Heart left ventricle (tissue), 16 donors: ENCODE measurements at regions not wholly inside any gene's neighbourhood (a gene's known extent, or its start where the extent isn't known, plus 50 kb on each side); places are given as distances from the start of the nearest gene placed in this dataset.

Experiments
- ATAC-seq, 4 donors: fragments of 200-7000 bp; cut with Tn5 transposase; one replicate each; pipeline ENCODE4 v1.9.1; 2020 to 2022; ENCODE audit warnings: moderate library complexity in 4 of 4, mild to moderate bottlenecking in 3 of 4, moderate number of reproducible peaks in 1 of 4
- DNase-seq, 5 donors: peaks; one replicate each; pipeline ENCODE4 v3.0.0-alpha.2; 2020
- H3K27ac ChIP-seq, 12 donors: fragments of 200-600 bp; sonication (generic) in 4 of 12; one replicate each; pipeline versions ENCODE4 v1.5.0 to v1.8.0; 2016 to 2022; ENCODE audit warnings: mild to moderate bottlenecking in 2 of 12
- H3K27me3 ChIP-seq, 9 donors: fragments of 200-600 bp; sonication (generic) in 2 of 9; one replicate each; pipeline versions ENCODE4 v1.5.1 to v1.8.0; 2016 to 2022; ENCODE audit warnings: mild to moderate bottlenecking in 3 of 9
- H3K36me3 ChIP-seq, 9 donors: fragments of 200-600 bp; sonication (generic) in 2 of 9; one replicate each; pipeline versions ENCODE4 v1.5.0 to v1.8.0; 2018 to 2022; ENCODE audit warnings: mild to moderate bottlenecking in 2 of 9
- H3K4me1 ChIP-seq, 12 donors: fragments of 200-600 bp; sonication (generic) in 4 of 12; one replicate each; pipeline versions ENCODE4 v1.5.0 to v1.8.0; 2016 to 2022; ENCODE audit warnings: mild to moderate bottlenecking in 3 of 12
- H3K4me3 ChIP-seq, 12 donors: fragments of 200-600 bp; sonication (generic) in 4 of 12; one replicate each; pipeline versions ENCODE4 v1.5.0 to v1.8.0; 2017 to 2022; ENCODE audit warnings: mild to moderate bottlenecking in 9 of 12, moderate library complexity in 4 of 12
- H3K9me3 ChIP-seq, 12 donors: fragments of 200-600 bp; sonication (generic) in 4 of 12; one replicate each; pipeline versions ENCODE4 v1.5.0 to v1.8.0; 2016 to 2022; ENCODE audit warnings: mild to moderate bottlenecking in 1 of 12
- CTCF ChIP-seq, 12 donors: fragments of 200-600 bp; sonication (generic) in 4 of 12; IDR thresholded peaks; one replicate each; pipeline versions ENCODE4 v1.5.0 to v1.8.0; 2018 to 2022; ENCODE audit warnings: antibody characterized with exemption in 12 of 12, mild to moderate bottlenecking in 5 of 12
- POLR2A ChIP-seq, 2 donors: fragments of 450-650 bp; IDR thresholded peaks; one replicate each; pipeline ENCODE4 v1.6.1; 2017; ENCODE audit warnings: antibody characterized with exemption in 2 of 2, mild to moderate bottlenecking in 2 of 2, moderate library complexity in 2 of 2
- WGBS, 4 donors: extraction: QIAGEN DNeasy Blood & Tissue Kit in 2 of 4; methylation state at CpG; one replicate each; pipeline versions ENCODE4 v1.1.5 to v1.1.7; 2013 to 2018; 5-methylcytosine and 5-hydroxymethylcytosine counted together
- intact Hi-C, 10 donors: fragments of 100-400 bp; cut with DNase I; formaldehyde crosslinking; loops; one replicate each; pipeline versions ENCODE4 v1.11.1 to v1.14.2; 2022
- donor health status: ischemic (EF 13 %, LVEDD 7.1; RV severe dilation, severe dysfunction).
- donor health status: healthy with polysubstance abuse.
- donor health status: DM: no; HTN: yes; CAD: no.
- donor health status: DM: no; HTN: no; CAD: no.
- donor health status: ischemic (EF 25% LVEDD 6.9; RV normal size, moderate dysfunction).
- donor health status: ischemic (EF 25% LVEDD 5.7; RV mildly dilated, moderate dysfunction).
- donor health status: healthy.
- donor health status: DM: yes; HTN: yes; CAD: no.
- donor health status: ischemic (EF 35%, LVEDD 5.7; RV mildly dilated, moderate dysfunction).
- donor health status: nonischemic (EF 11% LVEDD 7.7; RV severe dilation, severe dysfunction).
- donor health status: DM: yes; HTN: yes; CAD: no.
- donor health status: PGD.
- donor health status: ischemic (EF 29% LVEDD 5.4; RV normal size, mild dysfunction).
- donor health status: nonischemic (EF 23%, LVEDD 6.1; RV moderate dilation, normal function).

- H3K4me3 ChIP-seq: no peak overlapping the region
- peaks cover 0 to 7% (median 0%) of the 10 kb centered on the region in 12 donors for H3K9me3 ChIP-seq
- intact Hi-C loops: no loop called here
- H3K27me3 ChIP-seq: no peaks in the 10 kb centered on the region
- no peak overlapping the region for H3K27ac ChIP-seq
- no peaks in the 10 kb centered on the region for H3K4me1 ChIP-seq
- ATAC-seq: no peak
- DNase-seq: no peak
- no peaks in the 10 kb centered on the region for H3K36me3 ChIP-seq
- TF ChIP-seq CTCF (IDR thresholded peaks at IDR 0.05) (no peak), POLR2A (IDR thresholded peaks at IDR 0.05) (no peak)
- WGBS, 4 donors: 73 to 81% (median 77%) methylated on average over 3 of the region's 3 CpGs
Measured at GRCh38 chr13:88329066-88329465, 657.9 kb downstream of the SLITRK5 start.

GRCh38 chr13:88339271-88339741, 668.1 kb downstream of the SLITRK5 start:
- Histone ChIP-seq H3K27me3 (no peaks in the 10 kb centered on the region), H3K4me1 (no peaks in the 10 kb centered on the region), H3K36me3 (no peaks in the 10 kb centered on the region), H3K9me3 (peaks cover 0 to 9% (median 0%) of the 10 kb centered on the region in 12 donors), H3K27ac (no peak overlapping the region), H3K4me3 (no peak overlapping the region)
- TF ChIP-seq POLR2A (IDR thresholded peaks at IDR 0.05): no peak
- no peak for TF ChIP-seq CTCF (IDR thresholded peaks at IDR 0.05)
- DNase-seq: peak in 1 of 5 donors; percentile 33
- ATAC-seq: no peak
- intact Hi-C loops: no loop called here
- 10 to 25% (median 20%) methylated on average over 7 to 8 of the region's 8 CpGs for WGBS, 4 donors

GRCh38 chr13:88345171-88345847, 674.1 kb downstream of the SLITRK5 start:
- Histone ChIP-seq H3K4me3 (no peak overlapping the region), H3K4me1 (no peaks in the 10 kb centered on the region), H3K27ac (no peak overlapping the region), H3K36me3 (no peaks in the 10 kb centered on the region), H3K27me3 (no peaks in the 10 kb centered on the region), H3K9me3 (peaks cover 0 to 14% (median 0%) of the 10 kb centered on the region in 12 donors)
- 96 to 99% (median 97%) methylated on average over 46 to 58 of the region's 59 CpGs for WGBS, 4 donors
- ATAC-seq (no peak), DNase-seq (peak in 1 of 5 donors; percentile 60)
- intact Hi-C loops: no loop called here
- no peak for TF ChIP-seq POLR2A (IDR thresholded peaks at IDR 0.05)
- no peak for TF ChIP-seq CTCF (IDR thresholded peaks at IDR 0.05)

GRCh38 chr13:88360761-88361160, 689.6 kb downstream of the SLITRK5 start:
- intact Hi-C loops: no loop called here

More at GRCh38 chr13:88360761-88361160, 689.6 kb downstream of the SLITRK5 start:
- no peak for DNase-seq
- Histone ChIP-seq H3K4me1 (no peaks in the 10 kb centered on the region), H3K27ac (no peak overlapping the region), H3K36me3 (no peaks in the 10 kb centered on the region), H3K4me3 (no peak overlapping the region), H3K27me3 (no peaks in the 10 kb centered on the region), H3K9me3 (peaks cover 0 to 8% (median 0%) of the 10 kb centered on the region in 12 donors)
- ATAC-seq: no peak
- 33 to 44% (median 38%) methylated on average over 2 of the region's 2 CpGs for WGBS, 4 donors
- no peak for TF ChIP-seq POLR2A (IDR thresholded peaks at IDR 0.05)
- TF ChIP-seq CTCF (IDR thresholded peaks at IDR 0.05): no peak
